ENCODE measurements at regions not wholly inside any gene's neighbourhood (a gene's known extent, or its start where the extent isn't known, plus 50 kb on each side); places are given as distances from the start of the nearest gene placed in this dataset.

DNA sequence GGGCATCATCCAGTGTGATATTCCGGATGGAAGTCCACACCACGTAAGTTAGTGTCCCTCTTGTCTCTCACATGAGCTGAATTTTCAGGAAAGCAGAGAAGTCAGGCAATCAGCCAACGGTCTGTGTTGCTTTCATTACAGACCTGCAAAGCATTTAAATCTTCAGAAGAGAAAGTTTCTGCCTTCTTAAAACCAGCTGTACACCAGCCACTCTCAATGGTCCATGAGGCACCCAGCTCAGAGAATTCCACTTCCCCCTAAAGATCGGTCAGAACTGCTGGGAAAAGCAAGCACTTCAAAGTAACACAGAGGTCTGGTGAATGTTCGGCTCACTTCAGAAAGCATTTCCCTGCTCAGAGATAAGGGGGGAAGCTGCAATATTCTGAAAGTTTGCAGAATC lies 903.7 kb downstream of the EPHA3 start:
- intact Hi-C loops (cut with DNase I; ENCODE audit: low total_unique reads) = no loop called here
- no peak for TF ChIP-seq POLR2A (IDR thresholded peaks at IDR 0.05)
- no peak overlapping the region for H3K4me3 ChIP-seq (ENCODE audit: low read depth, poor library complexity, severe bottlenecking)
- DNase-seq (ENCODE audit: low spot score in 2 of 2) = no peak
- 39 to 42% methylated on average over 5 of the region's 5 CpGs for WGBS, 2 donors

DNA sequence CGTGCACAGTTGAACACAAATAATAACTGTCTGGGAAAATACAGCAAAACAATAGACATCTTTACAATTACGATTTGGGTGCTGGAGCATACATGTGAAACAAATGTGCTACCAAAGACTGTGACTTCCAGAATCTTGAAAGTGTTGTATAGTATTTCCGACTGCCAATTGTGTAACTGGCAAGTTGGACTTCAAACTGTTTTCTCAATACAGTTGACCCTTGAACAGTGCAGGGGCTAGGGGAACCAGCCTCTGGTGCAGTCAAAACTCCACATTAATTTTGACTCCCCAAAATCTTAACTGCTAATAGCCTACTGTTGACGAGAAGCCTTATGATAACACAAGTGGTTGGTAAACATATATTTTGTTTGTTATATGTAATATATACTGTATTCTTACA lies 904.2 kb downstream of the EPHA3 start:
- no peak for DNase-seq (ENCODE audit: low spot score in 2 of 2)
- intact Hi-C loops (cut with DNase I; ENCODE audit: low total_unique reads) = no loop called here
- 80 to 83% methylated on average over 4 of the region's 4 CpGs for WGBS, 2 donors
- TF ChIP-seq, protein P1, sequence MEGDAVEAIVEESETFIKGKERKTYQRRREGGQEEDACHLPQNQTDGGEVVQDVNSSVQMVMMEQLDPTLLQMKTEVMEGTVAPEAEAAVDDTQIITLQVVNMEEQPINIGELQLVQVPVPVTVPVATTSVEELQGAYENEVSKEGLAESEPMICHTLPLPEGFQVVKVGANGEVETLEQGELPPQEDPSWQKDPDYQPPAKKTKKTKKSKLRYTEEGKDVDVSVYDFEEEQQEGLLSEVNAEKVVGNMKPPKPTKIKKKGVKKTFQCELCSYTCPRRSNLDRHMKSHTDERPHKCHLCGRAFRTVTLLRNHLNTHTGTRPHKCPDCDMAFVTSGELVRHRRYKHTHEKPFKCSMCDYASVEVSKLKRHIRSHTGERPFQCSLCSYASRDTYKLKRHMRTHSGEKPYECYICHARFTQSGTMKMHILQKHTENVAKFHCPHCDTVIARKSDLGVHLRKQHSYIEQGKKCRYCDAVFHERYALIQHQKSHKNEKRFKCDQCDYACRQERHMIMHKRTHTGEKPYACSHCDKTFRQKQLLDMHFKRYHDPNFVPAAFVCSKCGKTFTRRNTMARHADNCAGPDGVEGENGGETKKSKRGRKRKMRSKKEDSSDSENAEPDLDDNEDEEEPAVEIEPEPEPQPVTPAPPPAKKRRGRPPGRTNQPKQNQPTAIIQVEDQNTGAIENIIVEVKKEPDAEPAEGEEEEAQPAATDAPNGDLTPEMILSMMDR (IDR thresholded peaks at IDR 0.05) = no peak
- H3K4me3 ChIP-seq (ENCODE audit: low read depth, poor library complexity, severe bottlenecking) = no peak overlapping the region

DNA sequence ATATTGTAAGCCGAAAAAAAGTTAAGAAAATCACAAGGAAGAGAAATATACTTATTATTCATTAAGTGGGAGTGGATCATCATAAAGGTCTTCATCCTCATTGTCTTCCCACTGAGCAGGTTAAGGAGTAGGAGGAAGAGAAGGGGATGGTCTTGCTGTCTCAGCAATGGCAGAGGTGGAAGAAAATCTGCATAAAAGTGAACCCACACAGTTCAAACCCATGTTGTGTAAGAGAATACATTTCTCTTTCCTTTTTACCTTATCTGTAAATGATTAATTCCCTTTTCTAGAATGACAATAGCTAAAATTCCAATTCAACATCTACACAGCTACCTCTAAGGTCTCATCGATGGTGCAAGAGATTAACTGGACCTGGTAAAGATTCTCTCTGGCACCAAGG lies 904.6 kb downstream of the EPHA3 start:
- DNase-seq (ENCODE audit: low spot score in 2 of 2) = no peak
- TF ChIP-seq, protein P1 (IDR thresholded peaks at IDR 0.05) = no peak
- H3K4me3 ChIP-seq (ENCODE audit: low read depth, poor library complexity, severe bottlenecking) = no peak overlapping the region
- WGBS, 2 donors = 83 to 96% methylated on average over 2 of the region's 2 CpGs
- intact Hi-C loops (cut with DNase I; ENCODE audit: low total_unique reads) = no loop called here

DNA sequence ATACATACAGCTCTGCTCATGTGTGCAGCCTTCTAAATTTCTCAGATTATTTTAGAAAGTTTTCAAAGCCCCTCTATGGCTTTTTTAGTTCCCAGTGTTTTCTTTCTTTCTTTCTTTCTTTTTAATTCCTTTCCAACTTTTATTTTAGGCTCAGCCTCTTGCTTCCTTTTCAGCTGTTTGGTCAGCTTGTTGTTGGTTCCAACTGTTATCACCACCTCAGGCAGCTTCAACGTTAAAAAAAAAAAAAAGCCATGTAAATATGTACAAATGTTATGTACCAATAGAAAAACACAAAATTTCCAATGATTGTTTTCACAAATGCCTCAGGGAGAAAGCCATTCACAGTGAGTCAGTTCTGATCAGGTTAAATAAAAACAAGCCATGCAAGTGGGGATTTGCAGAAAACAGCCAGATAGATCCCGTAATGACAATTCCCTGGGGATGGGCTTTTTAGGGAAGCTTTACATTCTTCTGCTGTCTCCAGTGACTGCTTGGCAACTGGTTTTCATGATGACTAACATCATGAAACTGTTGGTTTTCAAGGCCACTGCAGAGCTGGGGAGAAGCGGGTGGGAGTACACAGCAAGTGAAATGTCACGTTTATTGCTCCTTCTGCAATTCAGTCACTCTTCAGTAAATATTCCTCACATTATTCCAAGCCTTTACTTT lies 908.4 kb downstream of the EPHA3 start:
- WGBS, 2 donors = 26 to 27% methylated on average over 4 of the region's 4 CpGs
- H3K4me3 ChIP-seq (ENCODE audit: low read depth, poor library complexity, severe bottlenecking) = no peak overlapping the region
- DNase-seq (ENCODE audit: low spot score in 2 of 2) = no peak
- TF ChIP-seq POLR2A (IDR thresholded peaks at IDR 0.05) = no peak
- TF ChIP-seq, protein P1 (IDR thresholded peaks at IDR 0.05) = no peak
- intact Hi-C loops (cut with DNase I; ENCODE audit: low total_unique reads) = no loop called here

DNA sequence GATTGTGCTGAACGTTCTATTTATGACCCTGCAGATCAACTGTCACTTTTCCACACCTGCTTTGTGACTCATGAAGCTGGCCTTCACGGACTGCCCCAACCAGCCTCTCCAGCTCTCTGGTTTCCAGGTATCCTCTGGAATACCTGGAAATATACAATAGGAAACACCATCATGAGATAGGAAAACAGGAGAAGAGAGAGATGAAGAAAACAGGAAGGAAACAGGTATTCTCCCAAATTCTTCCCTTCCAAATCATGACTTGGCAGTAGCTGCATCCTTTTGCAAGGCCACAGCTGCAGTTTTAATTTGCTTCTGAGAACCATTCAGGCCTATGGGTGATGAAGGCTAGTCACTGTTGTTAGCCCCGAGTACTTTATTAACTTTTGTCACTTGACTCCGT lies 909.1 kb downstream of the EPHA3 start:
- WGBS, 2 donors = 53% methylated on average over 4 of the region's 4 CpGs
- DNase-seq (ENCODE audit: low spot score in 2 of 2) = no peak
- no peak for TF ChIP-seq POLR2A (IDR thresholded peaks at IDR 0.05)
- TF ChIP-seq, protein P1 (IDR thresholded peaks at IDR 0.05) = no peak
- intact Hi-C loops (cut with DNase I; ENCODE audit: low total_unique reads) = no loop called here
- H3K4me3 ChIP-seq (ENCODE audit: low read depth, poor library complexity, severe bottlenecking) = no peak overlapping the region

DNA sequence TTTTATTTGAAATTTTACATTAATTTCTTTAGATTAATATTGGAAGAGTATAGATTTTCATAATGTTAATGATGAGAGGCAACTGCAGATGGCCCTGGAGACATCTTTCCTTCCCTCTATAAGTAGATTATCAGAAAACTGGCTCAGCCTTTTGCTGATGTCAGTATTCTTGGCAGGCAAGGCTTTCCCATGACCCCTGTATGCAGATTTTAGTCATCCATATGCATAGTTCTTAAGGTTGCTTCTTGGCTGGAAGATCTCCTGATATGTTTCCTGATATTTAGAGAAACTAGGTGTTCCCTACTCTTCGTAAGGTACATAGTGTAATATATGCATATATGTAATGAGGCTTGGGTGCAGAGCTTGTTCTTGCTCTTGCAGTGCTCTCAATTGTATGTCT lies 911.4 kb downstream of the EPHA3 start:
- H3K4me3 ChIP-seq (ENCODE audit: low read depth, poor library complexity, severe bottlenecking) = no peak overlapping the region
- no peak for TF ChIP-seq POLR2A (IDR thresholded peaks at IDR 0.05)
- TF ChIP-seq, protein P1 (IDR thresholded peaks at IDR 0.05) = no peak
- WGBS, 2 donors = 66 to 67% methylated on average over 1 of the region's 1 CpG
- DNase-seq (ENCODE audit: low spot score in 2 of 2) = no peak
- intact Hi-C loops (cut with DNase I; ENCODE audit: low total_unique reads) = no loop called here
